Chondrocyte (in vitro differentiated cells): ENCODE measurements at regions not wholly inside any gene's neighbourhood (a gene's known extent, or its start where the extent isn't known, plus 50 kb on each side); places are given as distances from the start of the nearest gene placed in this dataset.

ENCODE experiments used
- DNase-seq: peaks from one replicate; pipeline ENCODE4 v3.0.0; 2021; ENCODE audit warnings: mixed read lengths, low spot score
- H3K27ac Mint-ChIP-seq: one replicate; pipeline ENCODE4 v1.8.0; 2021; ENCODE audit warnings: mild to moderate bottlenecking, moderate library complexity, mixed read lengths; ENCODE audit not compliant: unreplicated experiment
- H3K27me3 Mint-ChIP-seq: 2 replicates; pipeline ENCODE4 v1.8.0; 2021; ENCODE audit warnings: low read depth, mixed read lengths
- H3K36me3 Mint-ChIP-seq: 2 replicates; pipeline ENCODE4 v1.8.0; 2021; ENCODE audit warnings: low read depth, mixed read lengths
- H3K4me1 Mint-ChIP-seq: 2 replicates; pipeline ENCODE4 v1.8.0; 2021; ENCODE audit warnings: low read depth, mild to moderate bottlenecking, mixed read lengths
- H3K4me3 Mint-ChIP-seq: one replicate; pipeline ENCODE4 v1.8.0; 2021; ENCODE audit warnings: mild to moderate bottlenecking, moderate library complexity, mixed read lengths; ENCODE audit not compliant: unreplicated experiment
- H3K9me3 Mint-ChIP-seq: 2 replicates; pipeline ENCODE4 v1.8.0; 2021; ENCODE audit warnings: low read depth, mixed read lengths
- TF ChIP-seq, protein P1 (sequence below): fragments of 200-600 bp; sonication (generic); IDR thresholded peaks from 2 replicates; pipeline ENCODE4 v1.5.0; 2021; ENCODE audit warnings: antibody characterized with exemption, mild to moderate bottlenecking, moderate library complexity

GRCh38 chr4:188691811-188692210, 552.6 kb downstream of the TRIML1 start:
- no peak for DNase-seq
- Mint-ChIP-seq H3K27ac (peak overlapping the region; percentile 63), H3K4me1 (peaks cover 20% of the 10 kb centered on the region), H3K4me3 (no peak overlapping the region), H3K27me3 (no peaks in the 10 kb centered on the region), H3K9me3 (no peaks in the 10 kb centered on the region), H3K36me3 (no peaks in the 10 kb centered on the region)
- TF ChIP-seq, protein P1, sequence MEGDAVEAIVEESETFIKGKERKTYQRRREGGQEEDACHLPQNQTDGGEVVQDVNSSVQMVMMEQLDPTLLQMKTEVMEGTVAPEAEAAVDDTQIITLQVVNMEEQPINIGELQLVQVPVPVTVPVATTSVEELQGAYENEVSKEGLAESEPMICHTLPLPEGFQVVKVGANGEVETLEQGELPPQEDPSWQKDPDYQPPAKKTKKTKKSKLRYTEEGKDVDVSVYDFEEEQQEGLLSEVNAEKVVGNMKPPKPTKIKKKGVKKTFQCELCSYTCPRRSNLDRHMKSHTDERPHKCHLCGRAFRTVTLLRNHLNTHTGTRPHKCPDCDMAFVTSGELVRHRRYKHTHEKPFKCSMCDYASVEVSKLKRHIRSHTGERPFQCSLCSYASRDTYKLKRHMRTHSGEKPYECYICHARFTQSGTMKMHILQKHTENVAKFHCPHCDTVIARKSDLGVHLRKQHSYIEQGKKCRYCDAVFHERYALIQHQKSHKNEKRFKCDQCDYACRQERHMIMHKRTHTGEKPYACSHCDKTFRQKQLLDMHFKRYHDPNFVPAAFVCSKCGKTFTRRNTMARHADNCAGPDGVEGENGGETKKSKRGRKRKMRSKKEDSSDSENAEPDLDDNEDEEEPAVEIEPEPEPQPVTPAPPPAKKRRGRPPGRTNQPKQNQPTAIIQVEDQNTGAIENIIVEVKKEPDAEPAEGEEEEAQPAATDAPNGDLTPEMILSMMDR: no peak

- no peak overlapping the region for H3K4me3 Mint-ChIP-seq
- no peaks in the 10 kb centered on the region for H3K9me3 Mint-ChIP-seq
- no peak for DNase-seq
- H3K27ac Mint-ChIP-seq: no peak overlapping the region
- TF ChIP-seq, protein P1: no peak
- no peaks in the 10 kb centered on the region for H3K27me3 Mint-ChIP-seq
- peaks cover 20% of the 10 kb centered on the region for H3K4me1 Mint-ChIP-seq
- no peaks in the 10 kb centered on the region for H3K36me3 Mint-ChIP-seq
Measured at GRCh38 chr4:188695261-188695660, 556.0 kb downstream of the TRIML1 start.

DNA sequence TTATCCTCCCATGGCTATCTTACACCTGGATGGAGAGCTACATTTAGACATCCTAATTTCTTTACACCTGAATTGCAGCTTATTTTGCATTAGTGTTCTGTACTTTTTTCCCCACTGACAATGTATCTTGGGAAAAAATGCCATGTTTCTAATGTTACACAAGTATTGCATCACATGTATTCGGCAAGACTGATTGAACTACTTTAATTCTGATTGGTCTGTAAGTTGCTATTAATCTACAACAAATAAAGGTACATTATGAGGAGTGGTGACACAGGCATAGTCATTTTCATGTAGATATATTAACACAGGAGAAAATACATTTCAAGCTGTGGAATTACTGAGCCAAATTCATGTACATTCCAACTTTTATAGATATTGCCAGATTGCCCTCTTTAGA, 558.0 kb downstream of the TRIML1 start:
- Mint-ChIP-seq H3K4me1 (peaks cover 11% of the 10 kb centered on the region), H3K9me3 (no peaks in the 10 kb centered on the region), H3K36me3 (no peaks in the 10 kb centered on the region), H3K27me3 (no peaks in the 10 kb centered on the region), H3K27ac (no peak overlapping the region), H3K4me3 (no peak overlapping the region)
- TF ChIP-seq, protein P1: no peak
- no peak for DNase-seq

DNA sequence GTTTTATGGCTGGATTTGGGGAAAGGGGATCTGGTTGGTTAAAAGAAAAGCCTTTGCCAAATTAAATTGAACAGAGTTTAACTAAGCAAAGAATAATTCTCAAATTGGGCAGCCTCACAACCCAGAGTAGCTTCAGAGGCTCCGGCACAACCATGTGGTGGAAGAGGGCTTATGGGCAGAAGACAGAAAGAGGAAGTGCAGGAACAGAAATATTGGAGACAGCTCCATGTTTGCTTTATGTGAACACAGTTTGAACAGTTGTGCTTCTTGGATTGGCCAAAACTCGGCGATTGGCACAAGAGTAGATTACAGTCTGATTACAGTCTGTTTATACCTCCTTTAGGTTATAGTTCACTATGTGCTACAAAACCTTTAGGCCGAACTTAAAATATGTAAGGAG, 562.7 kb downstream of the TRIML1 start:
- no peaks in the 10 kb centered on the region for H3K36me3 Mint-ChIP-seq
- no peak overlapping the region for H3K27ac Mint-ChIP-seq
- H3K4me3 Mint-ChIP-seq: no peak overlapping the region
- no peaks in the 10 kb centered on the region for H3K9me3 Mint-ChIP-seq
- DNase-seq: no peak
- no peaks in the 10 kb centered on the region for H3K27me3 Mint-ChIP-seq
- H3K4me1 Mint-ChIP-seq: peaks cover 6% of the 10 kb centered on the region
- TF ChIP-seq, protein P1: no peak

GRCh38 chr4:188704288-188704687, 565.0 kb downstream of the TRIML1 start:
- no peaks in the 10 kb centered on the region for H3K27me3 Mint-ChIP-seq
- no peak overlapping the region for H3K4me3 Mint-ChIP-seq
- H3K27ac Mint-ChIP-seq: no peak overlapping the region
- no peaks in the 10 kb centered on the region for H3K9me3 Mint-ChIP-seq
- peaks cover 15% of the 10 kb centered on the region for H3K4me1 Mint-ChIP-seq
- TF ChIP-seq, protein P1: no peak
- no peak for DNase-seq
- no peaks in the 10 kb centered on the region for H3K36me3 Mint-ChIP-seq
